Colonic mucosa (tissue), 4 donors: ENCODE measurements at regions not wholly inside any gene's neighbourhood (a gene's known extent, or its start where the extent isn't known, plus 50 kb on each side); places are given as distances from the start of the nearest gene placed in this dataset.

Experiments
- DNase-seq: peaks from one replicate; pipeline ENCODE4 v3.0.0-alpha.2; 2020
- H3K27ac ChIP-seq: fragments of 200-600 bp; one replicate; pipeline ENCODE4 v1.8.0; 2021
- H3K27me3 ChIP-seq: fragments of 200-600 bp; one replicate; pipeline ENCODE4 v1.8.0; 2021
- H3K36me3 ChIP-seq: fragments of 200-600 bp; one replicate; pipeline ENCODE4 v1.8.0; 2021
- H3K4me1 ChIP-seq: fragments of 200-600 bp; one replicate; pipeline ENCODE4 v1.8.0; 2021; ENCODE audit warnings: mild to moderate bottlenecking
- H3K4me3 ChIP-seq: fragments of 200-600 bp; one replicate; pipeline ENCODE4 v1.8.0; 2021
- H3K9ac ChIP-seq, 2 donors: one replicate each; pipeline ENCODE4 v1.7.0; 2013; ENCODE audit warnings: control low read depth in 2 of 2, low read depth in 2 of 2, low read length in 2 of 2
- H3K9me3 ChIP-seq: fragments of 200-600 bp; one replicate; pipeline ENCODE4 v1.8.0; 2021
- intact Hi-C: fragments of 100-400 bp; cut with DNase I; formaldehyde crosslinking; loops from one replicate; pipeline ENCODE4 v1.14.1; 2022
- TF ChIP-seq, protein P1 (sequence below): fragments of 200-600 bp; IDR thresholded peaks from one replicate; pipeline ENCODE4 v1.8.0; 2022; ENCODE audit warnings: antibody characterized with exemption, mild to moderate bottlenecking
- donor health status: healthy.
- donor health status: DM: no; HTN: no; CAD: no.
- donor health status: DM: no; HTN: no; CAD: no.

DNA sequence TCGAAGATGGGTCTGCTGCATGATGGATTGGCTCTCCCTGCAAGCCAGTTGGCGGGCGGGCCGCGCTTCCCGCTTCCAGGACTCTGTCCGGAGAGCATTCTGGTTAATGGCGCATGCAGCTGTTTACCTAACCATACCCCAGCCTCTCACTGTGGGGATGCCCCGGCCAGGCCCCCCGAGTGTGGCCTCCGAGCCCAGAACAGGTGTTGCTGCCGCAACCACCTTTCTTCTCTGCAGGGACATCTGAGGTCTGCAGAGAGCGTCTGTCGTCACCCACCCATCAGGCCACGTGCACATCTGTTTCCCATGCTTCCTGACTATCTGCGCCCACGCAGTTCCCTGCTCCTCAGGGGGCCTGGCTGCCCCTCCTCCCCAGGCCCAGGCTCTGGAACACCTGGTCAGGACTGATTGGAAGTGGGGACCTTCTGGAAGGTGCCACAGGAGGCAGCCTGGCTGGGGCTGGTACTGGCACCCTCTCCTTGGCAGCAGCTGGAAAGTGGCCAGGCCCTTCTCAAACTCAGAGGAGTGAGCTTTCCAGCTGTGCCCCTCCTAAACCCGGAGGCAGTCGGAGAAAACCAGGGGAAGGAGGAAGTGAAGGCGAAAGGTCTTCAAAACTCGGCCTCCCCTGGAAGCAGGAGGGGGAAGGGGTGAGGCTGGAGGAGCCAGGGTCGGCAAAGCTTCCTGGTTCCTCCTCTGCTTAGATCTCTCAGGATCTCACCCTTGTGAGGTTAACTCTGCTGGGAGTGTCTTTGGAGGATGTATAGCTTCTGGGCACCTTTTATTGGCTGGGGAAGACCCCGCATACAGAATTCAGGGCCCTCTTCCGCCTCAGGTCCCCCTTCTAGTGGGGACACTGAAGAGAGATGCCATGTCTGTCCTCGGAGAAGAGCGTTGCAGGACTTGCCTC is 64.5 kb upstream of the CIBAR2 start:
- H3K36me3 ChIP-seq: no peaks in the 10 kb centered on the region

DNA sequence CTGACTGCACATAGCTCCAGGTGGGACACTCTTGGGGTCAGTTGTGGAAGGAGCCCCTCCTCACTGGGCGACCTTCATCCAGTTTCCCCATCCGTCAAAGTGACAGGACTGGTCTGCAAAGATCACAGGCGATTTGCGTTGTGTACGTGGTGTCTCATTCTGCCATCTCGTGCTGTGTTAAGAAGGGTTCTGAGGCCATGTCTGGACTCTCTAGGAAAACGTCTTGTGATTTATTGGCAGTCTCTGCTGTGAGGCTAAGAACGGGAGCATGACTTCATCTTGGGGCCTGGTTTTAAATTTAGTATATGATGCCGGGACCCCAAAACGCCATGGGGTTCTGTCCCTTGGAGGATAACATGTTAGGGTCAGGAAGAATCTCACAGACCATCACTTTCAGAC is 65.2 kb upstream of the CIBAR2 start:
- Histone ChIP-seq H3K36me3 (no peaks in the 10 kb centered on the region), H3K27ac (no peak overlapping the region), H3K4me1 (no peaks in the 10 kb centered on the region), H3K9ac (no peak overlapping the region), H3K27me3 (peaks cover 2% of the 10 kb centered on the region), H3K4me3 (no peak overlapping the region), H3K9me3 (no peaks in the 10 kb centered on the region)
- intact Hi-C loops: no loop called here
- TF ChIP-seq, protein P1, sequence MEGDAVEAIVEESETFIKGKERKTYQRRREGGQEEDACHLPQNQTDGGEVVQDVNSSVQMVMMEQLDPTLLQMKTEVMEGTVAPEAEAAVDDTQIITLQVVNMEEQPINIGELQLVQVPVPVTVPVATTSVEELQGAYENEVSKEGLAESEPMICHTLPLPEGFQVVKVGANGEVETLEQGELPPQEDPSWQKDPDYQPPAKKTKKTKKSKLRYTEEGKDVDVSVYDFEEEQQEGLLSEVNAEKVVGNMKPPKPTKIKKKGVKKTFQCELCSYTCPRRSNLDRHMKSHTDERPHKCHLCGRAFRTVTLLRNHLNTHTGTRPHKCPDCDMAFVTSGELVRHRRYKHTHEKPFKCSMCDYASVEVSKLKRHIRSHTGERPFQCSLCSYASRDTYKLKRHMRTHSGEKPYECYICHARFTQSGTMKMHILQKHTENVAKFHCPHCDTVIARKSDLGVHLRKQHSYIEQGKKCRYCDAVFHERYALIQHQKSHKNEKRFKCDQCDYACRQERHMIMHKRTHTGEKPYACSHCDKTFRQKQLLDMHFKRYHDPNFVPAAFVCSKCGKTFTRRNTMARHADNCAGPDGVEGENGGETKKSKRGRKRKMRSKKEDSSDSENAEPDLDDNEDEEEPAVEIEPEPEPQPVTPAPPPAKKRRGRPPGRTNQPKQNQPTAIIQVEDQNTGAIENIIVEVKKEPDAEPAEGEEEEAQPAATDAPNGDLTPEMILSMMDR: no peak
- no peak for DNase-seq

More for the DNA sequence above, 64.5 kb upstream of the CIBAR2 start:
- intact Hi-C loops: no loop called here
- H3K9ac ChIP-seq: no peak overlapping the region
- no peak overlapping the region for H3K27ac ChIP-seq
- H3K4me1 ChIP-seq: no peaks in the 10 kb centered on the region
- H3K9me3 ChIP-seq: no peaks in the 10 kb centered on the region
- TF ChIP-seq, protein P1: no peak
- H3K4me3 ChIP-seq: no peak overlapping the region
- peaks cover 9% of the 10 kb centered on the region for H3K27me3 ChIP-seq
- no peak for DNase-seq

DNA sequence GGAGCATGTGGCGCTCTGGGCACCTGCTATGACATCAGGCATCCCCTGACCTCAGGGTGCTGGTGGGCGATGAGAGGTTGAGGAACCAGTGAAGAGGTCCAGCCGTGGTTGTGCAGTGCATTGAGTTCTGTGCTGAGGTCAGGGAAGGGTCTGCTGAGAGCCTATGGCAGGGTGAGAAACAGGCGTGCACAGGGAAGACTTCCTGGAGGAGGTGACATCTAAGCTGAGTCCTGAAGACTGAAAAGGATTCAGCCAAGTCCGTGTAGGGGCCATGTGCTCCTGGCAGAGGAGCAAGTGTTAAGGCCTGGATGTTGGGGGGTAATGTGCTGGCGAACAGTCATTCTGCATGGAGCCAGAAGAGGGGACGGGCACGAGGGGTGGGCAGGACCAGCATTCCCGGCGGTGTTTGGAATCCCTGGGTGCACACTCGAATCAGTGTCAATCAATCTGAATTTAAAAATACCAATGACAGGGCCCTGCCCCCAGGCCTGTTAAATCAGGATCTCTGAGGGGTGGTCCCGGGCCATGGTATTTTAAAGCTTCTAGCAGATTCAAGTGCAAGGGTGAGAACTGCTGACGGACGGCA is 65.8 kb upstream of the CIBAR2 start:
- TF ChIP-seq, protein P1: no peak
- no peak for DNase-seq
- Histone ChIP-seq H3K27me3 (no peaks in the 10 kb centered on the region), H3K4me1 (no peaks in the 10 kb centered on the region), H3K36me3 (no peaks in the 10 kb centered on the region), H3K9me3 (no peaks in the 10 kb centered on the region), H3K27ac (no peak overlapping the region), H3K9ac (no peak overlapping the region), H3K4me3 (no peak overlapping the region)
- intact Hi-C loops: no loop called here

DNA sequence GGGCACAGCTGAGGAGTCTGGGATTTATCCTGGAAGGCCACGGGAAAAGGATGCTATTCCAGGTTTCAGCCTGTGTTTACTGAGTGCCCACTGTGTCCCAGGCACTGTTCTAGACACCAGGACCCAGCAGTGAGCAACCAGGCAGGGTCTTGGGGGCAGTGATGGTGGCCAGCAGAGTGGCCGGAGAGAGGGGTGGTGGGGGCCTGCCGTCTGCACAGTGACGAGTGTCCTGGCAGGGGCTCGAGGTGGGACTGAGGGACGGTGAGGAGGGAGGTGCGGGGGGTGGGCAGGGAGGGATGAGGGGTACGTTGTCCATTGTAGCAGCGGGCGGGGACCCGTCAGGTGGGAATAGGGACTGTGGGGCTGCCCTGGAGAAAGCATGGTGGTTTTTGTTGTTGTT is 66.3 kb upstream of the CIBAR2 start:
- no peaks in the 10 kb centered on the region for H3K9me3 ChIP-seq
- no peak for DNase-seq

DNA sequence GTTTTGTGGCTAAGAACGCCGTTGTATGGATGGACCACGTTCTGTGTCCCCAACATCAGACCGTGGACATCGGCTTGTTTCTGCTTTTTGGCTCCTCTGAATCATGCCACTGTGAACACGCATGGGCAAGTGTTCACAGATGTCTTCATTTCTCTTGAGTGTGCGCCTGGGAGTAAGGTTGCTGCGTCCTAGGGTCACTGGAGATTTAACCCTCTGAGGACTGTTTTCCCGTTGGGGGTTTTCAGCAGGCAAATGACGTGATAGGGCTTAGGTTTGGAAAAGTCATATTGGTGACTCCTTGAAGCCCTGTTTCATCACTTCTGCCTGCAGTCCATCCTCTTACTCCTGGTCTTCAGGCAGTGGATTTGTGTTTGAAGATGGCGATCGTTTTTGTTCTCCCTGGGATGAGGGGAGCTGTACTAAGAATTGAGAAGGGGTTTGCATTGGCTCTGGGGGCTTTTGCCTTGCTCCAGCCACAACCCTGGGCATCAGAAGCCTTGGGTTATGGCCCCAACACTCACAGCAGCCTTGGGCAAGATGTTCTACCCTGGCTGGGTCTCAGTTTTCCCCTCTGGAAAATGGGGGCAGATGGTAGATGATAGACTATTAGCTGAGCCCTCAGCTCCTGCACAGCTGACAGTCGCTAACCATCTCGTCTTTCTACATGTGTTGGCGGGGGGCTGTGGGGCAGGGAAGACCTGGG is 67.2 kb upstream of the CIBAR2 start:
- TF ChIP-seq, protein P1: no peak
- Histone ChIP-seq H3K9me3 (no peaks in the 10 kb centered on the region), H3K36me3 (no peaks in the 10 kb centered on the region), H3K4me3 (no peak overlapping the region), H3K27me3 (no peaks in the 10 kb centered on the region), H3K4me1 (no peaks in the 10 kb centered on the region), H3K9ac (no peak overlapping the region), H3K27ac (no peak overlapping the region)
- intact Hi-C loops: no loop called here
- no peak for DNase-seq

More for the DNA sequence above, 66.3 kb upstream of the CIBAR2 start:
- TF ChIP-seq, protein P1: no peak
- H3K36me3 ChIP-seq: no peaks in the 10 kb centered on the region
- no peak overlapping the region for H3K9ac ChIP-seq
- no peak overlapping the region for H3K4me3 ChIP-seq
- intact Hi-C loops: no loop called here
- H3K4me1 ChIP-seq: no peaks in the 10 kb centered on the region
- H3K27me3 ChIP-seq: no peaks in the 10 kb centered on the region
- no peak overlapping the region for H3K27ac ChIP-seq
